Colonic mucosa (tissue), 4 donors: ENCODE measurements at regions not wholly inside any gene's neighbourhood (a gene's known extent, or its start where the extent isn't known, plus 50 kb on each side); places are given as distances from the start of the nearest gene placed in this dataset.

Source experiments
- DNase-seq: peaks from one replicate; pipeline ENCODE4 v3.0.0-alpha.2; 2020
- H3K27ac ChIP-seq: fragments of 200-600 bp; one replicate; pipeline ENCODE4 v1.8.0; 2021
- H3K27me3 ChIP-seq: fragments of 200-600 bp; one replicate; pipeline ENCODE4 v1.8.0; 2021
- H3K36me3 ChIP-seq: fragments of 200-600 bp; one replicate; pipeline ENCODE4 v1.8.0; 2021
- H3K4me1 ChIP-seq: fragments of 200-600 bp; one replicate; pipeline ENCODE4 v1.8.0; 2021; ENCODE audit warnings: mild to moderate bottlenecking
- H3K4me3 ChIP-seq: fragments of 200-600 bp; one replicate; pipeline ENCODE4 v1.8.0; 2021
- H3K9ac ChIP-seq, 2 donors: one replicate each; pipeline ENCODE4 v1.7.0; 2013; ENCODE audit warnings: control low read depth in 2 of 2, low read depth in 2 of 2, low read length in 2 of 2
- H3K9me3 ChIP-seq: fragments of 200-600 bp; one replicate; pipeline ENCODE4 v1.8.0; 2021
- intact Hi-C: fragments of 100-400 bp; cut with DNase I; formaldehyde crosslinking; loops from one replicate; pipeline ENCODE4 v1.14.1; 2022
- TF ChIP-seq, protein P1 (sequence below): fragments of 200-600 bp; IDR thresholded peaks from one replicate; pipeline ENCODE4 v1.8.0; 2022; ENCODE audit warnings: antibody characterized with exemption, mild to moderate bottlenecking
- donor health status: healthy.
- donor health status: DM: no; HTN: no; CAD: no.
- donor health status: DM: no; HTN: no; CAD: no.

DNA sequence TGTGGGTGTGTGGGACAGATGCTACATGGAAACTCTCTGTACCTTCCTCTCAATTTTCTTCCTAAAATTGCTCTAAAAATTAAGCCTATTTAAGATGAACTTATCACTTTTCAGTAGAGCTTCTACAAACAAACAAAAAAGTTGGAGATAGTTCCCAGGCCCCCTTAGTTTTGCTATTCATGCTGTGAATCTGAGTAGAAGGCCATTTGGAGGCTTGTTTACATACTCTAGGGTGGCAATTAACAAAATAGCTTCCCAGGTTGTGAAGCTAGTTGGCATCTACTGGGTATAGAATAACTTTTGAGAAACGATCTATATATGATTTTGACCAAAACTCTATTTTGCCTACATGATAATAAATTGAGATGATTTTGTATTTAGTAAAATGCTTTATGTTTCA, 541.4 kb upstream of the B3GALT2 start:
- Histone ChIP-seq H3K36me3 (no peaks in the 10 kb centered on the region), H3K9ac (no peak overlapping the region), H3K4me1 (no peaks in the 10 kb centered on the region), H3K9me3 (no peaks in the 10 kb centered on the region), H3K27me3 (no peaks in the 10 kb centered on the region), H3K4me3 (no peak overlapping the region), H3K27ac (no peak overlapping the region)
- TF ChIP-seq, protein P1, sequence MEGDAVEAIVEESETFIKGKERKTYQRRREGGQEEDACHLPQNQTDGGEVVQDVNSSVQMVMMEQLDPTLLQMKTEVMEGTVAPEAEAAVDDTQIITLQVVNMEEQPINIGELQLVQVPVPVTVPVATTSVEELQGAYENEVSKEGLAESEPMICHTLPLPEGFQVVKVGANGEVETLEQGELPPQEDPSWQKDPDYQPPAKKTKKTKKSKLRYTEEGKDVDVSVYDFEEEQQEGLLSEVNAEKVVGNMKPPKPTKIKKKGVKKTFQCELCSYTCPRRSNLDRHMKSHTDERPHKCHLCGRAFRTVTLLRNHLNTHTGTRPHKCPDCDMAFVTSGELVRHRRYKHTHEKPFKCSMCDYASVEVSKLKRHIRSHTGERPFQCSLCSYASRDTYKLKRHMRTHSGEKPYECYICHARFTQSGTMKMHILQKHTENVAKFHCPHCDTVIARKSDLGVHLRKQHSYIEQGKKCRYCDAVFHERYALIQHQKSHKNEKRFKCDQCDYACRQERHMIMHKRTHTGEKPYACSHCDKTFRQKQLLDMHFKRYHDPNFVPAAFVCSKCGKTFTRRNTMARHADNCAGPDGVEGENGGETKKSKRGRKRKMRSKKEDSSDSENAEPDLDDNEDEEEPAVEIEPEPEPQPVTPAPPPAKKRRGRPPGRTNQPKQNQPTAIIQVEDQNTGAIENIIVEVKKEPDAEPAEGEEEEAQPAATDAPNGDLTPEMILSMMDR = no peak
- DNase-seq = no peak
- intact Hi-C loops = no loop called here

DNA sequence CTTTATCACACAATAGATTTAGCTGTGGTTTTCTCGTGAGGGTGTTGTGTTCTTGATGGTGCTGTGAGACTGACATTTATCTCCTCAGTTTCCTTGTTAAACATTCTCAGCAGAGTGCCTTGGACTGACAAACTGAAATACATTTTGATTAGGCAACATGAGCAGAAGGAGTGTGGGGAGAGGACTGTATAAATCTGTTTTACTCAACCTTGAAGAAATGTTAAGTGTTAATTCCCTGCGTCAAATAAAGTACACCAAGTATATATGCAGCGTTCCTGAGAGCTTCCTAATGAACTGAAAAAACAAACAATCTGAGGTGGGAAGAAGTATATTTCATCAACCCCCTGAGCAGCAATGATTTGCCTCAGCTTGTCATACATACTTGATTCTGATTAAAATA, 540.3 kb upstream of the B3GALT2 start:
- intact Hi-C loops = no loop called here
- no peak for DNase-seq
- Histone ChIP-seq H3K4me1 (no peaks in the 10 kb centered on the region), H3K9ac (no peak overlapping the region), H3K4me3 (no peak overlapping the region), H3K27me3 (no peaks in the 10 kb centered on the region), H3K9me3 (no peaks in the 10 kb centered on the region), H3K27ac (no peak overlapping the region), H3K36me3 (no peaks in the 10 kb centered on the region)
- TF ChIP-seq, protein P1 = no peak

DNA sequence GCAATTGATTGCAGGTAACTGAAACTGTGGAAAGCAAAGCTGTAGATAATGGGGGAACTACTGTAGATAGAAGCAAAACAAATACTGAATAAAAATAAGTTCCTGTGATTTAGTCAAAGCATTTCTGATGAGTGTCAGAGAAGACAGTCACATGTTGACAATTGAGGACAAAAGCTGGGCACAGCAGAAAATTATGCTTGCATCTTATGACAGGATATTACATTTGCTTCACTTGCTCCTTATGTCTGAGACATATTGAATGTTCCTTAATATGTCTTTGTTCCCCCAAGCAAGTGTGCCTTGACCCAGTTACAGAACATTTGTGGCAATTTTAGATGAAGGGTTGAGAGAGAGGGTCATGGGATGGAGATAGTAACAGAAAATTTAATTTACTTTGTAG, 526.0 kb upstream of the B3GALT2 start:
- intact Hi-C loops = no loop called here
- H3K4me3 ChIP-seq = no peak overlapping the region

GRCh38 chr1:193709607-193710006, 523.2 kb upstream of the B3GALT2 start:
- DNase-seq = no peak
- Histone ChIP-seq H3K9me3 (no peaks in the 10 kb centered on the region), H3K4me1 (no peaks in the 10 kb centered on the region), H3K4me3 (no peak overlapping the region), H3K9ac (no peak overlapping the region), H3K36me3 (no peaks in the 10 kb centered on the region), H3K27me3 (no peaks in the 10 kb centered on the region), H3K27ac (no peak overlapping the region)
- TF ChIP-seq, protein P1 = no peak
- intact Hi-C loops = no loop called here

More for the DNA sequence above, 526.0 kb upstream of the B3GALT2 start:
- no peak for DNase-seq
- Histone ChIP-seq H3K9me3 (no peaks in the 10 kb centered on the region), H3K9ac (no peak overlapping the region), H3K27ac (no peak overlapping the region), H3K36me3 (no peaks in the 10 kb centered on the region), H3K4me1 (no peaks in the 10 kb centered on the region), H3K27me3 (no peaks in the 10 kb centered on the region)
- TF ChIP-seq, protein P1 = no peak

DNA sequence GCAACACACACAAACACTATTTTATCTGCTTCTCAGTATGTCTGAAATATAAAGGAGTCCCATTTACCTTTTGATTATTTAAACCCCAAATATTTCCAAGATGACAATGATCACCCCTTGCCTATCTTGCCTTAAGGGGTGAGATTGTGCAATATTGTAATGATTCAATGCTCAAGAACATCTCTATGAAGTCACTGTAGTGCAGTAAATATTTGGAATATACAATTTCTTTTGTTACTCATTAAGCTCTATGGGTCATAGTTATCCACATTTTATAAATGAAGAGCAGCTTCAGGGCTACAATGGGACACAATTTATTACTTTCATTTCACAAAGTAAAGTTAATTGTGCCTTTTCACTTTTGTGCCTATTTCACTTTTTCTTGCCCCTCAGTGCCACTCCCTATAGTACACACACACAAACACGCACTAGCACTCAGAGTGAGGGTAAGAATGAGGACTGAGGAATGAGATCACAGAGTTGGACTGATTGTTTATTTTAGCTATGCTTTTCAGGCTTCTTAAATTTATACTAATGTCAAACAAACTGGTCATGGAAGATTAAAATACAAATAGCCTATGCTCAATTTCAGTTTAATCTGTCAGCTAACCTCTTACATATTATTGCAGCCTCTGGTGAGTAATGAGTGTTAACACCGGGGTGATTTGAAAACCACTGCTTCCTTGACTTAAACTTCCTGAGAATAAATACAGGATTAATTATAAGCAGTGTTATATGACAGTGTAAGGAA, 521.0 kb upstream of the B3GALT2 start:
- Histone ChIP-seq H3K4me1 (no peaks in the 10 kb centered on the region), H3K9me3 (no peaks in the 10 kb centered on the region), H3K27ac (no peak overlapping the region), H3K36me3 (no peaks in the 10 kb centered on the region), H3K9ac (no peak overlapping the region), H3K27me3 (no peaks in the 10 kb centered on the region), H3K4me3 (no peak overlapping the region)
- no peak for DNase-seq
- intact Hi-C loops = no loop called here
- TF ChIP-seq, protein P1 = no peak
